WTC11 (cell line): ENCODE measurements at regions not wholly inside any gene's neighbourhood (a gene's known extent, or its start where the extent isn't known, plus 50 kb on each side); places are given as distances from the start of the nearest gene placed in this dataset.

ENCODE experiments used
- ATAC-seq: fragments of 200-7000 bp; cut with Tn5 transposase; 2 replicates; pipeline ENCODE4 v1.10.0; 2021; ENCODE audit warnings: mild to moderate bottlenecking, moderate library complexity
- CTCF ChIA-PET: fragments of 300-600 bp; sonication (Branson Sonifier 250); formaldehyde crosslinking; loops from one replicate; lab custom pipeline; 2021; ENCODE audit warnings: antibody characterized with exemption; lab: Charles Lee
- POLR2A ChIA-PET: fragments of 350-600 bp; sonication (Branson Sonifier 250); formaldehyde crosslinking; loops from one replicate; lab custom pipeline; 2021; ENCODE audit warnings: antibody characterized with exemption; lab: Charles Lee
- DNase-seq: peaks from one replicate; pipeline ENCODE4 v3.0.0; 2021; ENCODE audit warnings: low spot score
- H3K27ac Mint-ChIP-seq: 2 replicates; pipeline ENCODE4 v1.8.0; 2021; ENCODE audit warnings: mixed read lengths
- H3K27me3 Mint-ChIP-seq: 2 replicates; pipeline ENCODE4 v1.8.0; 2021; ENCODE audit warnings: low read depth, mild to moderate bottlenecking, moderate library complexity, mixed read lengths
- H3K36me3 Mint-ChIP-seq: 2 replicates; pipeline ENCODE4 v1.8.0; 2021; ENCODE audit warnings: mixed read lengths
- H3K4me1 Mint-ChIP-seq: 2 replicates; pipeline ENCODE4 v1.8.0; 2022; ENCODE audit warnings: mixed read lengths
- H3K4me3 Mint-ChIP-seq: 2 replicates; pipeline ENCODE4 v1.8.0; 2021; ENCODE audit warnings: mild to moderate bottlenecking, moderate library complexity, mixed read lengths
- H3K9me3 Mint-ChIP-seq: 2 replicates; pipeline ENCODE4 v1.8.0; 2021; ENCODE audit warnings: mixed read lengths
- CDX4 ChIP-seq: fragments of 250-450 bp; sonication (Bioruptor Pico); IDR thresholded peaks from 2 replicates; pipeline ENCODE4 v1.9.0; 2021; ENCODE audit warnings: moderate library complexity, mild to moderate bottlenecking, inconsistent platforms, borderline replicate concordance
- EMX1 ChIP-seq: fragments of 250-450 bp; sonication (Bioruptor Pico); IDR thresholded peaks from 2 replicates; pipeline ENCODE4 v1.8.0; 2021; ENCODE audit warnings: mild to moderate bottlenecking
- JAZF1 ChIP-seq: fragments of 250-450 bp; sonication (Bioruptor Pico); IDR thresholded peaks from 2 replicates; pipeline ENCODE4 v1.9.0; 2021; ENCODE audit warnings: moderate library complexity, mild to moderate bottlenecking, inconsistent platforms
- MXD4 ChIP-seq: fragments of 250-450 bp; sonication (Bioruptor Pico); IDR thresholded peaks from 2 replicates; pipeline ENCODE4 v1.8.0; 2021; ENCODE audit warnings: mild to moderate bottlenecking, moderate library complexity, borderline replicate concordance
- NFYB ChIP-seq: sonication (generic); formaldehyde crosslinking; conservative IDR thresholded peaks from 2 replicates; pipeline ENCODE4 v1.8.0; 2022; ENCODE audit warnings: low read depth, missing genetic modification reagents
- SMAD4 ChIP-seq: sonication (generic); formaldehyde crosslinking; IDR thresholded peaks from 2 replicates; pipeline ENCODE4 v1.8.0; 2022; ENCODE audit warnings: mild to moderate bottlenecking, missing genetic modification reagents
- SOX15 ChIP-seq: fragments of 250-450 bp; sonication (Bioruptor Pico); IDR thresholded peaks from 2 replicates; pipeline ENCODE4 v1.9.0; 2021; ENCODE audit warnings: mild to moderate bottlenecking
- TEAD4 ChIP-seq: sonication (generic); formaldehyde crosslinking; IDR thresholded peaks from 2 replicates; pipeline ENCODE4 v1.8.0; 2022; ENCODE audit warnings: mild to moderate bottlenecking, missing genetic modification reagents
- ZNF263 ChIP-seq: sonication (generic); formaldehyde crosslinking; IDR thresholded peaks from 2 replicates; pipeline ENCODE4 v1.8.1; 2022; ENCODE audit warnings: low read depth, mild to moderate bottlenecking, moderate library complexity, missing genetic modification reagents
- ZNF317 ChIP-seq: sonication (generic); formaldehyde crosslinking; IDR thresholded peaks from 2 replicates; pipeline ENCODE4 v1.8.1; 2023; ENCODE audit warnings: low read depth, mild to moderate bottlenecking, moderate library complexity, missing genetic modification reagents, borderline replicate concordance
- ZNF532 ChIP-seq: fragments of 250-450 bp; sonication (Bioruptor Pico); IDR thresholded peaks from 2 replicates; pipeline ENCODE4 v1.9.0; 2021; ENCODE audit warnings: mild to moderate bottlenecking, borderline replicate concordance
- TF ChIP-seq, protein P1 (sequence below): sonication (generic); formaldehyde crosslinking; IDR thresholded peaks from 2 replicates; pipeline ENCODE4 v1.8.1; 2023; ENCODE audit warnings: mild to moderate bottlenecking, missing genetic modification reagents, borderline replicate concordance

DNA sequence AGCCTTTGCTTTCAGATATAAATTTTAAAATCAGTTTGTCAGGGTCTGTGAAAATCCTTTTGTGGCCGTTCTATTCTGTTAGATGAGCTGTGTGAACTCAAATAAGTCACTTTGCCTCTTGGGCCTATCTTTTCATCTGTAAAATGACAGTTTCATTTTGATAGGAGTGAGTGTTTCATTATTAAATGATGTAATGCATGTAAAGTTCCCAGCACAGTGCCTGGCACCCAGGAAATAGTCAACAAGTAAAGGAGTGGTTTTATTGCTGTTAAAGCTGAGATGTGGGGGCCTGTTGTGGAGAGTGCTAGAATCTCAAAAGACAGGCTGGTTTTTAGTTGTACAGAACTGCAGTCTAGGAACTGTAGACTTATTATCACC lies 394.5 kb upstream of the CFAP20DC start:
- Mint-ChIP-seq H3K36me3 (no peaks in the 10 kb centered on the region), H3K27me3 (peaks cover 93% of the 10 kb centered on the region), H3K4me1 (0 out of 2 replicates have a peak, but pooled peaks cover 2% of the 10 kb centered on the region), H3K9me3 (no peaks in the 10 kb centered on the region), H3K27ac (no peak overlapping the region), H3K4me3 (no peak overlapping the region)
- no peak for DNase-seq
- ChIA-PET CTCF (interaction anchor here (1.2 kb wide), 1 partner anchor 131 kb away, joined by 4 read pairs; no protein-coding TSS in a partner anchor), POLR2A (no interaction called here)
- TF ChIP-seq ZNF532 (no peak), EMX1 (CRISPR knock-in tag) (no peak), MXD4 (CRISPR knock-in tag) (no peak), TEAD4 (no peak), CDX4 (CRISPR knock-in tag) (no peak), JAZF1 (CRISPR knock-in tag) (no peak), ZNF263 (no peak)
- no peak for ATAC-seq

DNA sequence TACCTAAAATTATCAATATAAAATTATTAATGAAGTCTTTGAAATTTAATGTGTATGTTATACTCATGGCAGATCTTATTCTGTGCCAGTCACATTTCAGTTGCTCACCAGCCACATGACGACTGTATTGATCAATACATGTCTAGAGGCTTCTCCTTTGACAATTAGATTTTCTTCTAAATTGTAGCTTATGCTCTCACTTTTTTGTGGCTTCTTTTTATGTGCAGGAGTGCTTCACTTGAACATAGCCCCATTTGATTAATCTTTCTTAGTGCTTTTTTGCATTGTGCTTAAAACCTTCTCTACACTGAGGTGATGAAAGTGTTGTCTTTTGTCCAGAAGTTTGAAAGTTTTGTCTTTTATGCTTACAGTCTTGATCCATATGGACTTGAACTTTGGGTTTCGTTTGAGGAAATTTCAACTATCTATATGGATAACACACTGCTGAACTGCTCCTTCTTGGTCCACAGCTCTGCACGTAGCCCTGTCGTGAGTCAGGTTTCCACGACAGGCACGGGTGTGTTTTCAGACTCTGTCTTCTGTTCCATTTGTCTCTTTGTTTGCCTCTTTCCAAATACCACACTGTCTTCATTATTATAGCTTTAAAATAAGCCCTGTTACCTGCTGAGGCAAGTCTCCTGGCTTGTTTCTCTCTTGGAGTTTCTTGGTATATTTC lies 393.9 kb upstream of the CFAP20DC start:
- H3K27ac Mint-ChIP-seq: no peak overlapping the region
- H3K9me3 Mint-ChIP-seq: no peaks in the 10 kb centered on the region
- TF ChIP-seq SOX15 (no peak), NFYB (no peak), ZNF317 (CRISPR knock-in tag) (no peak), ZNF532 (no peak), SMAD4 (no peak)
- TF ChIP-seq, protein P1, sequence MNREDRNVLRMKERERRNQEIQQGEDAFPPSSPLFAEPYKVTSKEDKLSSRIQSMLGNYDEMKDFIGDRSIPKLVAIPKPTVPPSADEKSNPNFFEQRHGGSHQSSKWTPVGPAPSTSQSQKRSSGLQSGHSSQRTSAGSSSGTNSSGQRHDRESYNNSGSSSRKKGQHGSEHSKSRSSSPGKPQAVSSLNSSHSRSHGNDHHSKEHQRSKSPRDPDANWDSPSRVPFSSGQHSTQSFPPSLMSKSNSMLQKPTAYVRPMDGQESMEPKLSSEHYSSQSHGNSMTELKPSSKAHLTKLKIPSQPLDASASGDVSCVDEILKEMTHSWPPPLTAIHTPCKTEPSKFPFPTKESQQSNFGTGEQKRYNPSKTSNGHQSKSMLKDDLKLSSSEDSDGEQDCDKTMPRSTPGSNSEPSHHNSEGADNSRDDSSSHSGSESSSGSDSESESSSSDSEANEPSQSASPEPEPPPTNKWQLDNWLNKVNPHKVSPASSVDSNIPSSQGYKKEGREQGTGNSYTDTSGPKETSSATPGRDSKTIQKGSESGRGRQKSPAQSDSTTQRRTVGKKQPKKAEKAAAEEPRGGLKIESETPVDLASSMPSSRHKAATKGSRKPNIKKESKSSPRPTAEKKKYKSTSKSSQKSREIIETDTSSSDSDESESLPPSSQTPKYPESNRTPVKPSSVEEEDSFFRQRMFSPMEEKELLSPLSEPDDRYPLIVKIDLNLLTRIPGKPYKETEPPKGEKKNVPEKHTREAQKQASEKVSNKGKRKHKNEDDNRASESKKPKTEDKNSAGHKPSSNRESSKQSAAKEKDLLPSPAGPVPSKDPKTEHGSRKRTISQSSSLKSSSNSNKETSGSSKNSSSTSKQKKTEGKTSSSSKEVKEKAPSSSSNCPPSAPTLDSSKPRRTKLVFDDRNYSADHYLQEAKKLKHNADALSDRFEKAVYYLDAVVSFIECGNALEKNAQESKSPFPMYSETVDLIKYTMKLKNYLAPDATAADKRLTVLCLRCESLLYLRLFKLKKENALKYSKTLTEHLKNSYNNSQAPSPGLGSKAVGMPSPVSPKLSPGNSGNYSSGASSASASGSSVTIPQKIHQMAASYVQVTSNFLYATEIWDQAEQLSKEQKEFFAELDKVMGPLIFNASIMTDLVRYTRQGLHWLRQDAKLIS (CRISPR knock-in tag): no peak
- TF ChIP-seq, all 79 proteins: peak for 0
- no peak for ATAC-seq
- ChIA-PET POLR2A (no interaction called here), CTCF (interaction anchor here (1.2 kb wide), 1 partner anchor 130 kb away, joined by 4 read pairs; no protein-coding TSS in a partner anchor)
- no peak for DNase-seq
- H3K27me3 Mint-ChIP-seq: peaks cover 95% of the 10 kb centered on the region
- no peak overlapping the region for H3K4me3 Mint-ChIP-seq
- 0 out of 2 replicates have a peak, but pooled peaks cover 2% of the 10 kb centered on the region for H3K4me1 Mint-ChIP-seq
- H3K36me3 Mint-ChIP-seq: no peaks in the 10 kb centered on the region
